ENCODE measurements at regions not wholly inside any gene's neighbourhood (a gene's known extent, or its start where the extent isn't known, plus 50 kb on each side); places are given as distances from the start of the nearest gene placed in this dataset.
"Not testable (repeated sequence)": the region's sequence is repeated elsewhere in the genome, so short reads cannot be mapped to it uniquely, and the experiment has no call there.

DNA sequence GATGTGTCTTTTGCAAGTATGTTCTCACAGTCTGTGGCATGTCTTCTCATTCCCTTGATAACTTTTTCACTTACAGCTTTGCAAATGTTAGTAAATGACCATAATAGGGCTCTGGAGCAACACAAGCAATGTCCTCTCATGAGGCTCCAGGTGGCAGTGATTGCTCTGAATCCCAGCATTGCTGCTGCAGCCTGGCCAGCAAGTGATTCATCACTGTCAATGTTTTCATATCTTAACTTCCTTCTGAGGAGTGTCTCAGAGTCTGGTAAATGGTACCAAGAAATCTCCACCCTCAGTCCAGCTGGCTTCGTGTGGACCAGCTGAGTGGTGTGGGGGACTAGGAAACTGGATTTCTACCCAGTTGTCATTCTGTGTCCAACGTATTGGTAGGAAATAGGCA is 139.6 kb downstream of the MYLK4 start:
- Mint-ChIP-seq H3K4me3 (no peak overlapping the region), H3K9me3 (peaks cover 4 to 10% (median 6%) of the 10 kb centered on the region in 3 donors), H3K27ac (no peak overlapping the region), H3K36me3 (no peaks in the 10 kb centered on the region), H3K27me3 (peaks cover 6% of the 10 kb centered on the region), H3K4me1 (no peaks in the 10 kb centered on the region)

DNA sequence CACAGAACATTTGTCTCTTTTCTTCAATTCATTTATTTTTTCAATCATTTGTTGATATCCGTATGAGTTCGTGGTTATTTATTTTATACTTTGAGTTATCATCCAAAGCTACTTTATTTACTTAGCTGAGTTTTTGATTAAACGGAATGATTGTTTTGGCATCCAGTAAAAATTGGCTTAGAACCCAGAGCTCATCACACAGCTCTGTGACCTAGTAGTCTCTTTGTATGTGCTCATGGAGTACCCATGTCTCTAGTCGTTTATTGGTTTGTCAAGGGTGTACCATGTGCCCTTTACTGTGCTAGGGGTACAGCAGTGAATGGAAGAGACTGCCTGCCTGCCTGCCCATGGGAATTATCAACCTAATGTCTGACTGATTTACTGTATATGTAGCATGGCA is 142.2 kb downstream of the MYLK4 start:
- Mint-ChIP-seq H3K27ac (no peak overlapping the region), H3K36me3 (no peaks in the 10 kb centered on the region), H3K27me3 (peaks cover 3% of the 10 kb centered on the region), H3K9me3 (peaks cover 0 to 5% (median 0%) of the 10 kb centered on the region in 3 donors), H3K4me3 (no peak overlapping the region), H3K4me1 (no peaks in the 10 kb centered on the region)

DNA sequence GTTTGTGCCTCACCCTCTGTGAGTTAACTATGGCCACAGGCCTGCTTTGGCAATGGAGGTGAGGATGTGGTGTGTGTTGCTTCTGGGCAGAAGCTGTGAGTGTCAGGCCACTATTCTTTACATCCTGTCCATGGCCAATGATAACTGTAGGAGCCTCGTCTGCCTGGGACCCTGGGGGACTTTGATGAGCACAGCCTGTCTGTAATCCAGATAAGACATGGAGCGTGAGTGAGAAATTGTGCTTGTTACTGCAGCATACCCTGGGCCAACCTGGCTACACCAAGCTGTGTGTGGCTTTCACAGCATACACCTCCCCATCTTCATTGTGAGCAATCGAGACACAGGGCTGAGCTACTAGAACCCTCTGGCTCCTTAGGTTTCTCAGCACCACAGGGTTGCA is 150.4 kb downstream of the MYLK4 start:
- no peak overlapping the region for H3K27ac Mint-ChIP-seq
- H3K36me3 Mint-ChIP-seq = no peaks in the 10 kb centered on the region
- H3K9me3 Mint-ChIP-seq = peaks cover 0 to 6% (median 0%) of the 10 kb centered on the region in 3 donors
- H3K4me3 Mint-ChIP-seq = no peak overlapping the region
- peaks cover 0 to 1% (median 0%) of the 10 kb centered on the region in 3 donors for H3K4me1 Mint-ChIP-seq
- H3K27me3 Mint-ChIP-seq = peaks cover 3% of the 10 kb centered on the region

DNA sequence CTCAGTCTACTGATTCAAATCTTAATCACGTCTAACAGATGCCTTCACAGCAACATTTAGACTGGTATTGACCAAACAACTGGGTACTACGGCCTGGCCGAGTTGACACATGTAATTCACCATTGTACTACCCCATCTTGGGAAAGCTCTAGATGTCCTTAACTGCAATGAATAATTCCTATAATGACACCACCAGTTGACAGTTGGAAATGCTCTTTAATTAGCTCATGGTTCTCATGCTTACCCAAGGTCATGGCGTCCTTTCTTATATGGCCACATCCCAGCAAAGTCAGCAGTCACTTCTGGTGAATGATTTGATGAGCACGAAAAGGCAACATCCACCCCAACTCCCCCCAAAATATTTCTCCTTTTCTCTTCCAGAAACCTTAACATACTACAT is 150.9 kb downstream of the MYLK4 start:
- no peaks in the 10 kb centered on the region for H3K36me3 Mint-ChIP-seq
- no peak overlapping the region for H3K27ac Mint-ChIP-seq
- H3K9me3 Mint-ChIP-seq = peaks cover 0 to 6% (median 0%) of the 10 kb centered on the region in 3 donors
- H3K4me1 Mint-ChIP-seq = peaks cover 0 to 1% (median 0%) of the 10 kb centered on the region in 3 donors
- no peak overlapping the region for H3K4me3 Mint-ChIP-seq
- peaks cover 3% of the 10 kb centered on the region for H3K27me3 Mint-ChIP-seq

DNA sequence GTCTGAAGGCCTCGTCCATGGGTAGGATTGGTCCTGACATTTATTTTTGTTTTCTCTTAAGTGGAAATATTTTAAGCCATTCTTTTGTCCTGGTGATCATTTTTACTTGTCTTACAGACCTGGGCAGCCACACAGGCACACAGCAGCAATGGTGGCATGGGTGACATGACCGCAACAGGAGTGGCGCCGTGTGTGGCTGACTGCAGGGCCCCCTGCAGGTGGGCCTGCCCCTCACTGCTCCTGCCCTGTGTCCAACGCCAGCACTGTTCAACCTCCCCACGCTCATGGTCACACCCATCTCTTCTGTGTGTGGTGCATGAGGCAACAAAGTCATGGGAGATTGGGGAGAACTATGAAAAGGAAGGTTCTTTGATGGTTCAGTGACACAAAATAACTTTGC is 151.9 kb downstream of the MYLK4 start:
- Mint-ChIP-seq H3K36me3 (no peaks in the 10 kb centered on the region), H3K4me1 (peaks cover 0 to 1% (median 0%) of the 10 kb centered on the region in 3 donors), H3K27me3 (peaks cover 2% of the 10 kb centered on the region), H3K9me3 (peaks cover 0 to 6% (median 0%) of the 10 kb centered on the region in 3 donors), H3K27ac (no peak overlapping the region), H3K4me3 (no peak overlapping the region)

DNA sequence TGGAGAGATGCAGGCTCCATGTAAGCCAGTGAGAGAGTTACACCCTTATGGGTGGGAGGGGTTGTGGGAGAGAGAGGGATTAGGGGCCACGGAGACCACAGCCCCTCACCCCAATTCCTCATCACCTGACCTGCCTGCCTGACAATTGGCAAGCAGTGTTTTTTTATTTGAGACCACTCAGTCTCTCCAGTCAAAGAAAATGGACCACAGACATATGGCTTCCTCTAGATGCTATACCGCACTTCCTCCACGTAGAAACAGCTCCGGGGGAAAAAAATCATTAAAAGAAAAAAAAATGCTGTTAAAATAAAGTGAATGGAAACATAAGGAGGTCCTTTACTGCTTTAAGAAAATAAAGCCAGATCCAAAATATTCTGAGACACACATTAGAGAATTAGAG is 152.7 kb downstream of the MYLK4 start:
- peaks cover 0 to 3% (median 0%) of the 10 kb centered on the region in 3 donors for H3K9me3 Mint-ChIP-seq
- H3K27ac Mint-ChIP-seq = no peak overlapping the region
- peaks cover 0 to 1% (median 0%) of the 10 kb centered on the region in 3 donors for H3K4me1 Mint-ChIP-seq
- no peaks in the 10 kb centered on the region for H3K36me3 Mint-ChIP-seq
- no peak overlapping the region for H3K4me3 Mint-ChIP-seq
- H3K27me3 Mint-ChIP-seq = peaks cover 2% of the 10 kb centered on the region

DNA sequence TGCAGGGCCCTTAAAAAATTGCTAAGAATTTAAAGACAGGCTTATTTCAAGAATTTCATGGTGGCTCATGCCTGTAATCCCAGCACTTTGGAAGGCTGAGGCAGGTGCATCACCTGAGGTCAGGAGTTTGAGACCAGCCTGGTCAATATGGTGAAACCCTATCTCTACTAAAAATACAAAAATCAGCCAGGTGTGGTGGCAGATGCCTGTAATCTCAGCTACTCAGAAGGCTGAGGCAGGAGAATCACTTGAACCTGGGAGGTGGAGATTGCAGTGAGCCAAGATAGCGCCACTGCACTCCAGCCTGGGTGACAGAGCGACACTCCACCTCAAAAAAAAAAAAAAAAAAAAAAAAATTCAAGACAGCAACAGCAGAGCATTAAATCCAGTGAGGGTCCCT is 153.3 kb downstream of the MYLK4 start:
- H3K9me3 Mint-ChIP-seq, H3K36me3 Mint-ChIP-seq, H3K4me1 Mint-ChIP-seq, H3K27me3 Mint-ChIP-seq, H3K4me3 Mint-ChIP-seq, H3K27ac Mint-ChIP-seq: not testable (repeated sequence)

DNA sequence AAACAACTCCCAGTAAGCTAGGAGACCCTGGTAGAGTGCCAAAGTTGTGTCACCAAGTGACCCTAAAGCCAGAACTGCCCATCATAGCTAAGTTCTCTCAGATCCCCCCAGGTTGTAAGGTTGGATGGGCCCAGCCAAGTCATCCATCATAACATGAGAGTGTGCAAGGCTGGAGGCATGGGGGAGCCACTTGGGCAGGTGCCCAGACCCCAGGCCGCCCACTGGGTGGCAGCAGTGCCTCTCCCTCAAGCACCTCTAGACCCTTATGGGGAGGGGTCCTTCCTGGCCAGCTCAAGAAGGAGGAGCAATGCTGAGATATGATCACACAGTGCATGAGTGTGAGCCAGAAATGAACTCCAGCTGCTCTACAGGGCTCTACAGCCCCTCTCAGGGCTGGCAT is 154.5 kb downstream of the MYLK4 start:
- Mint-ChIP-seq H3K9me3 (peaks cover 0 to 3% (median 0%) of the 10 kb centered on the region in 3 donors), H3K36me3 (no peaks in the 10 kb centered on the region)

DNA sequence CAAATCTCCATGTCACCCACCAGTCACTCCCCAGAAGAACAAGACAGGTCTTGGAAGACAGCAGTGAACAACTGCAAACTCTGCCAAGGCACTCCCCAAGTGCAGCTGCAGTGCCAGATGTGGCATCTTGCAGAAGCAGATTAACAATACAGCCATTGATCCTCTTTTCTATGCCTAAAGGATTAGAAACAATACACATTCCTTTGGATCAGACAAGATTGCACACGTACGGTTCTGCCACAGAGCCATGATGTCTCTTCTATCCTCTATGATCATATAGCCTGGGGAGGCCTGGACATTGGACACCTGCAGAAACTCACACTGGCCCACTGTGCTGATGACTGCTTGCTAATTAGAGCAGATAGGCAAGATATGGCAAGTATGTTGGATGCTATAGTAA is 155.9 kb downstream of the MYLK4 start:
- Mint-ChIP-seq H3K4me1 (peaks cover 2 to 4% (median 3%) of the 10 kb centered on the region in 3 donors), H3K36me3 (peaks cover 2% of the 10 kb centered on the region), H3K4me3 (no peak overlapping the region), H3K9me3 (peaks cover 0 to 3% (median 0%) of the 10 kb centered on the region in 3 donors), H3K27me3 (peaks cover 6% of the 10 kb centered on the region), H3K27ac (no peak overlapping the region)

More for the DNA sequence above, 154.5 kb downstream of the MYLK4 start:
- Mint-ChIP-seq H3K4me3 (no peak overlapping the region), H3K4me1 (peaks cover 0 to 1% (median 0%) of the 10 kb centered on the region in 3 donors), H3K27me3 (peaks cover 4% of the 10 kb centered on the region), H3K27ac (no peak overlapping the region)

DNA sequence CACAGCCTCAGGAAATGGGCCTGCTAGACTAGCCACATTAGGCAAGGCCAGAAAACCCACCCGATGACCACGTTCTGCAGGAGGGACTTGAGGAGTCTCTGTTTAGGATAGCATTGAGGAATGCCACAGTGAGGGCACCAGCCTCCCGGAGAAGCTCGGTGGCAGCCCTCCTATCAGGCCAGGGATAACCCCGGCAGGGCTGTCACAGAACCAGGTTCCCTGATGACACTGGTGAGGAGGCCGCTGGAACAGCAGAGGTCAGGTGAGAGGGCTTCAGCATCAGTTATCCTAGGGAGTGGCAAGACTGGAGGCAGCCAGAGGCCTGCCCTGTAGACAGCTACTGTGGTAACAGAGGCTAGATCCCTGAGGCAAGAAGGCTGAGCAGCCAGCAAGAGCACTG is 157.6 kb downstream of the MYLK4 start:
- Mint-ChIP-seq H3K4me3 (no peak overlapping the region), H3K27ac (no peak overlapping the region), H3K36me3 (peaks cover 3% of the 10 kb centered on the region), H3K27me3 (peaks cover 8% of the 10 kb centered on the region), H3K4me1 (peaks cover 2 to 4% (median 3%) of the 10 kb centered on the region in 3 donors), H3K9me3 (peaks cover 0 to 7% (median 0%) of the 10 kb centered on the region in 3 donors)

DNA sequence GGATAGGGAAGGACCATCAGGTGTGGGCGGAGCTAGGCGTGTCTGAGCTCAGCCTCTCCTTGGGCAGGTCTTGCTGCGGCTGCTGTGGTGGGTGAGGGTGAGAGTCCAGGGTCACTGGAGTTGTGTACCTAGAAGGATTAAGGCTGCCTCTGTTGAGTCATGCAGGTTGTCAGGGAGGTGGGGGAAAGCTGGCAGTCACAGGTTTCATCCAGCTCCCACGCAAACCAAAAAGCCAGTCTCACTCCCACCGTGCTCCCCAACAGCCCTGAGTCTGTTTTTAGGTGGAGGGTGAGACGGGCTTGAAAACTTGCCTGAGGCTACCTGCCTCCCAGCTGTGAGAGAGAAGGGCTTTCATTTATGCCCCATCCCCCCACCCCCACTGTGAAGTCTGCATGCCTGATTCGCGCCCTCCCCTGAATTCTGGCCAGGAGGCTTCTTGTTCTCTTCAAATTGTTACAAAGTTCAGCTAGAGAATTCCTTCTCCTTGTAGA is 161.5 kb downstream of the MYLK4 start:
- peaks cover 10% of the 10 kb centered on the region for H3K27me3 Mint-ChIP-seq
- peaks cover 2 to 4% (median 3%) of the 10 kb centered on the region in 3 donors for H3K4me1 Mint-ChIP-seq
- H3K4me3 Mint-ChIP-seq = no peak overlapping the region
- no peak overlapping the region for H3K27ac Mint-ChIP-seq
- peaks cover 3% of the 10 kb centered on the region for H3K36me3 Mint-ChIP-seq
- peaks cover 2 to 10% (median 6%) of the 10 kb centered on the region in 3 donors for H3K9me3 Mint-ChIP-seq

DNA sequence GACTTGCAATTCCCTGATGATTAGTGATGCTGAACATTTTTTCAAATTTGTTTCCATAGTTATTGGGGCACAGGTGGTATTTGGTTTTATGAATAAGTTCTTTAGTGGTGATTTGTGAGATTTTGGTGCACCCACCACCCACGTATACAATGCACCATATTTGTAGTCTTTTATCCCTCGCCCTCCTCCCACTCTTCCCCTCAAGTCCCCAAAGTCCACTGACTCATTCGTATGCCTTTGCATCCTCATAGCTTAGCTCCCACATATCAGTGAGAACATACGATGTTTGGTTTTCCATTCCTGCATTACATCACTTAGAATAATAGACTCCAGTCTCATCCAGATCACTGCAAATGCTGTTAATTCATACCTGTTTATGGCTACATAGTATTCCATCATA is 167.3 kb downstream of the MYLK4 start:
- H3K36me3 Mint-ChIP-seq = no peaks in the 10 kb centered on the region
- peaks cover 2 to 6% (median 5%) of the 10 kb centered on the region in 3 donors for H3K9me3 Mint-ChIP-seq
- peaks cover 7% of the 10 kb centered on the region for H3K27me3 Mint-ChIP-seq
- no peak overlapping the region for H3K27ac Mint-ChIP-seq
- H3K4me1 Mint-ChIP-seq = no peaks in the 10 kb centered on the region
- no peak overlapping the region for H3K4me3 Mint-ChIP-seq

DNA sequence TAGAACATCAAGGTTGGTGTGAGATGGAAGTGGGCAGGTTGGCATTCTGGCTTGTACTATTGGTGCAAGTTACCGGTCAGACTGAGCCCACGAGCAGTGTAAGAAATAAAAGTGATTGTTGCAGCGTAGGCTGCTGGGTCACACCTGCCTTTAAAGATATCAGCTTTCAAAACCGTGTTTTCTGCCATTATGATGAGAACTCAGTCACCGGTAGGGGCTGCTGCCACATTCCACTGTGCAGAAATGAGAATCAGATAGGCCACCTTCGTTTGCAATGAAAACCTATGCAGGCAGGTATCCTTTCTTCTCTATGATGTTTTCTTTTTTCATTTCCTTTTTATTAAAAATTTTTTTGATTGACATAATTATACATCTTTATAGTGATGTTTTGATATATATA is 168.5 kb downstream of the MYLK4 start:
- peaks cover 2 to 6% (median 5%) of the 10 kb centered on the region in 3 donors for H3K9me3 Mint-ChIP-seq
- no peak overlapping the region for H3K4me3 Mint-ChIP-seq
- H3K27ac Mint-ChIP-seq = no peak overlapping the region
- H3K27me3 Mint-ChIP-seq = peaks cover 6% of the 10 kb centered on the region
- no peaks in the 10 kb centered on the region for H3K36me3 Mint-ChIP-seq
- no peaks in the 10 kb centered on the region for H3K4me1 Mint-ChIP-seq

DNA sequence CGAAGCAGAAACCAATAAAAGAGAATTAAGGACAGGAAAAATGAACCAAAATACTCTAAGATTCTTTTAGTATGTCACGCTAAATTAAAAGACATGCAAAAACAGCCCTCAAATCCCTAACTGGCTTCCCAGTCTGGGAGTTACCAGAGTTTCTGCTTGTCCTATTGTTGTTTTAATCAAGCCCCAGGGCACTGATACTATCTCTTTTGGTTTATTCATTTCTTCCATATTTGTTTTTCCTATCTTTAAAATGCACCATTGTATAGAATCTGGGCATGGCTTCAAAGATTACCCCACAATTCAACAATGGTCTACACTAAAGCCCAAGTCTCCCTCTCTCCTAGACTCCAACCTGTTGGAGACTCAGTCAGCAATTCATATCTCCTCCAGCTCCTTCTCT is 169.1 kb downstream of the MYLK4 start:
- H3K4me1 Mint-ChIP-seq = no peaks in the 10 kb centered on the region
- no peaks in the 10 kb centered on the region for H3K36me3 Mint-ChIP-seq
- H3K4me3 Mint-ChIP-seq = no peak overlapping the region
- no peak overlapping the region for H3K27ac Mint-ChIP-seq
- peaks cover 2 to 6% (median 5%) of the 10 kb centered on the region in 3 donors for H3K9me3 Mint-ChIP-seq
- H3K27me3 Mint-ChIP-seq = peaks cover 7% of the 10 kb centered on the region

DNA sequence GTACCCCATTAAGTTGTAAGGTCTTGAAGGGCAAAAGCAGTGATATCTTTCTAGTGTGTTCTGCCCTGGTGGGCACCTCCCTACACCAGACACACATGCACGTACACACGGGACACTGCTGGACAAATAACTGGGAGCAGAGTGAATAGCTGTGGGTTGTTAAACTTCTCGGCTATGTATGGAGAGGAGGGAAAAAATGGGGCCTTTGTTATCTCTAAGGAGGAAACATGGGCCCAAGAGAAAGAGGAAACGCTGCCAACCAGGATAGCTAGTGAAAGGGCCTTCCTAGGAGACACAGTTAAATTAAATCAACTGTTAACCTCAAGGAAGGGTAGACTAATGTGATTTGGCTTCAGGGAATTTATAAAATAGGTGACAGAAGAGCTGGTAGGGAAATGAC is 169.7 kb downstream of the MYLK4 start:
- no peaks in the 10 kb centered on the region for H3K4me1 Mint-ChIP-seq
- peaks cover 0 to 6% (median 5%) of the 10 kb centered on the region in 3 donors for H3K9me3 Mint-ChIP-seq
- H3K27ac Mint-ChIP-seq = no peak overlapping the region
- no peak overlapping the region for H3K4me3 Mint-ChIP-seq
- peaks cover 7% of the 10 kb centered on the region for H3K27me3 Mint-ChIP-seq
- no peaks in the 10 kb centered on the region for H3K36me3 Mint-ChIP-seq

DNA sequence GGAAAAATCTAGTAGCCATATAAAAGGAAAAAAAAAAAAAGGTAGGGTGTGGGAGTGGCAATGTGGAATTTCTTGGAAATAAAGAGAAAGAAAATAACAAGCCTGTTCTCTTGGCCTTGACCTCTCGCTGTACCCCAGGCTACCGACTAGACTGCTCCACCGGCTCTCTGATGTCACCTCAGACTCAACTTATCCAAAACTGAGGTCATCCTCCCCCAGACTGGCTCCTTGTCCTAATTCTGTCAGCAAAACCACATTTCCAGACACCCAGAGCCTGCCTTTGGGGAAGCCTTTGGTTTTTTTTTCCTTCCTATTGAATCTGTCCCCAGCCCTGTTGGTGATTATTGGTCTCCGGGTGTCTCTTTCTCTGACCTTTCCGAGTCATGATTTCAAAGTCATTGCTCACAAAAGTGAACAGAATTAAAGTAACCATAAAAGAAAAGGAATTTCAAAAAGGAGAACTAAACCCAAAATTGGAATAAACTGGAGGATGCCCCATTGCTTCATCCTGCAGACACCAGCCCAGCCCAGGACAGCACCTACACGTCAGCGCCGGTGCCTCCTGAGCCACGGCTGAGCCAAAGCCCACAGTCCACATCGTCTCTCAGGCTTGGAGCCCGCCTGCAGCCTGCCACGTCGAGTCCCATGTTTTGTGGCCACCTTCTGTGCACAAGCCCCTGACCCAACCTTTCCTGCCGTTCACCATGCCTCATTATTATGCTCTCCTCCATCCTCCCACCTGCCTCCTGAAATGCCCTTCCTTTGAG is 170.7 kb downstream of the MYLK4 start:
- Mint-ChIP-seq H3K9me3 (peaks cover 0 to 7% (median 3%) of the 10 kb centered on the region in 3 donors), H3K4me1 (no peaks in the 10 kb centered on the region), H3K27ac (peak overlapping the region in 1 of 3 donors; percentile 69), H3K4me3 (no peak overlapping the region), H3K36me3 (peaks cover 1% of the 10 kb centered on the region), H3K27me3 (peaks cover 5% of the 10 kb centered on the region)

Measured in IgD-negative memory B cell (primary cell).